SK-N-SH (cell line): ENCODE measurements at regions not wholly inside any gene's neighbourhood (a gene's known extent, or its start where the extent isn't known, plus 50 kb on each side); places are given as distances from the start of the nearest gene placed in this dataset.

Source experiments
- CTCF ChIA-PET: fragments of 300-600, 350-600 bp; formaldehyde crosslinking; extraction: SDS; loops from one replicate; lab custom pipeline; 2021; lab: Yijun Ruan, JAX
- POLR2A ChIA-PET: fragments of 350-600 bp; sonication (Branson Sonifier 250); formaldehyde crosslinking; extraction: SDS; loops from one replicate; lab custom pipeline; 2020; ENCODE audit warnings: antibody characterized with exemption, inconsistent platforms; lab: Yijun Ruan, JAX
- DNase-seq: peaks from one replicate; pipeline ENCODE4 v3.0.0; 2012
- H2AFZ ChIP-seq: fragments of 200-600 bp; sonication (generic); 2 replicates; pipeline ENCODE4 v1.8.1; 2016; ENCODE audit warnings: antibody characterized with exemption, mild to moderate bottlenecking, low read depth
- H3F3A ChIP-seq: fragments of 200-600 bp; sonication (generic); replicated peaks from 2 replicates; pipeline ENCODE3; 2016; ENCODE audit warnings: antibody characterized with exemption, mild to moderate bottlenecking; ENCODE audit not compliant: insufficient read depth
- H3K27ac ChIP-seq, 2 experiments: fragments of 200-500 bp in 1 of 2; fragments of 200-600 bp in 1 of 2; sonication (Bioruptor generic) in 1 of 2; sonication (generic), shearing (Covaris generic) in 1 of 2; 2 replicates each; pipeline versions ENCODE4 v1.5.1 to v1.6.1; 2014 to 2016; ENCODE audit warnings: low read depth in 2 of 2, inconsistent platforms in 1 of 2, low read length in 1 of 2, mild to moderate bottlenecking in 1 of 2, mixed read lengths in 1 of 2
- H3K27me3 ChIP-seq: fragments of 200-600 bp; sonication (generic), shearing (Covaris generic); 2 replicates; pipeline ENCODE4 v1.6.1; 2016; ENCODE audit warnings: mixed run types; ENCODE audit not compliant: insufficient read depth
- H3K36me3 ChIP-seq, 2 experiments: fragments of 200-500 bp in 1 of 2; fragments of 200-600 bp in 1 of 2; sonication (Bioruptor generic) in 1 of 2; sonication (generic) in 1 of 2; replicated peaks in 1 of 2; 2 replicates each; pipeline versions ENCODE3 to v1.5.1; 2014 to 2016; ENCODE audit warnings: low read length in 1 of 2, mild to moderate bottlenecking in 1 of 2; ENCODE audit not compliant: insufficient read depth in 2 of 2, control insufficient read depth in 1 of 2
- H3K4me1 ChIP-seq, 2 experiments: fragments of 200-500 bp in 1 of 2; fragments of 200-600 bp in 1 of 2; sonication (Bioruptor generic) in 1 of 2; sonication (generic), shearing (Covaris generic) in 1 of 2; 2 replicates each; pipeline versions ENCODE4 v1.5.1 to v1.6.1; 2014 to 2016; ENCODE audit warnings: low read depth in 1 of 2, low read length in 1 of 2, mixed run types in 1 of 2; ENCODE audit not compliant: insufficient read depth in 2 of 2, control insufficient read depth in 1 of 2
- H3K4me2 ChIP-seq: fragments of 200-600 bp; sonication (generic), shearing (Covaris generic); 2 replicates; pipeline ENCODE4 v1.6.1; 2017; ENCODE audit warnings: mixed run types
- H3K4me3 ChIP-seq, 2 experiments: fragments of 200-500 bp in 1 of 2; fragments of 200-600 bp in 1 of 2; sonication (Bioruptor generic) in 1 of 2; sonication (generic), shearing (Covaris generic) in 1 of 2; 2 replicates each; pipeline versions ENCODE4 v1.5.1 to v1.8.1; 2014 to 2016; ENCODE audit warnings: low read depth in 2 of 2, inconsistent platforms in 1 of 2, low read length in 1 of 2, mild to moderate bottlenecking in 1 of 2, mixed read lengths in 1 of 2, moderate library complexity in 1 of 2
- H3K79me2 ChIP-seq: fragments of 200-600 bp; sonication (generic); 2 replicates; pipeline ENCODE4 v1.8.1; 2017; ENCODE audit warnings: mild to moderate bottlenecking; ENCODE audit not compliant: insufficient read depth
- H3K9ac ChIP-seq: fragments of 200-600 bp; sonication (generic); 2 replicates; pipeline ENCODE4 v1.6.1; 2017; ENCODE audit warnings: mixed run types
- H3K9me2 ChIP-seq: fragments of 200-600 bp; sonication (generic); 2 replicates; pipeline ENCODE4 v1.6.1; 2017; ENCODE audit warnings: mixed run types
- H3K9me3 ChIP-seq: fragments of 200-600 bp; sonication (generic); 2 replicates; pipeline ENCODE4 v1.6.1; 2017; ENCODE audit warnings: mixed run types, mild to moderate bottlenecking, moderate library complexity
- H4K20me1 ChIP-seq: fragments of 200-600 bp; sonication (generic); 2 replicates; pipeline ENCODE4 v1.6.1; 2017; ENCODE audit warnings: mild to moderate bottlenecking, mixed run types; ENCODE audit not compliant: insufficient read depth
- CTCF ChIP-seq: fragments of 200-600 bp; sonication (generic); IDR thresholded peaks from 2 replicates; pipeline ENCODE4 v1.6.1; 2017; ENCODE audit warnings: antibody characterized with exemption, mild to moderate bottlenecking, moderate library complexity
- EP300 ChIP-seq, 2 experiments: IDR thresholded peaks; 2 replicates each; pipeline versions ENCODE4 v1.4.0 to v1.6.1; 2012; ENCODE audit warnings: borderline replicate concordance in 1 of 2, low read depth in 1 of 2, low read length in 1 of 2
- FOSL2 ChIP-seq: IDR thresholded peaks from 2 replicates; pipeline ENCODE4 v1.4.0; 2012; ENCODE audit warnings: low read depth, mild to moderate bottlenecking, moderate library complexity, borderline replicate concordance
- FOXJ3 ChIP-seq: sonication (generic); formaldehyde crosslinking; IDR thresholded peaks from 2 replicates; pipeline ENCODE4 v1.5.1; 2020; ENCODE audit warnings: mild to moderate bottlenecking, missing genetic modification reagents
- GABPA ChIP-seq: IDR thresholded peaks from 2 replicates; pipeline ENCODE4 v1.4.0; 2012; ENCODE audit warnings: low read depth, mild to moderate bottlenecking
- GATA2 ChIP-seq: sonication (generic); formaldehyde crosslinking; IDR thresholded peaks from 2 replicates; pipeline ENCODE4 v1.5.0; 2020; ENCODE audit warnings: mild to moderate bottlenecking, missing genetic modification reagents
- JUND ChIP-seq: IDR thresholded peaks from 2 replicates; pipeline ENCODE4 v1.4.0; 2012
- MEF2A ChIP-seq: IDR thresholded peaks from 2 replicates; pipeline ENCODE4 v1.4.0; 2012; ENCODE audit warnings: low read depth, borderline replicate concordance
- MXI1 ChIP-seq: IDR thresholded peaks from 2 replicates; pipeline ENCODE4 v1.6.1; 2012; ENCODE audit warnings: mild to moderate bottlenecking, low read depth, low read length, improper control_type of control experiment
- NFIC ChIP-seq: IDR thresholded peaks from 2 replicates; pipeline ENCODE4 v1.4.0; 2012; ENCODE audit warnings: borderline replicate concordance
- POLR2AphosphoS5 ChIP-seq: IDR thresholded peaks from 2 replicates; pipeline ENCODE4 v1.6.1; 2012; ENCODE audit warnings: low read depth, low read length
- RAD21 ChIP-seq: IDR thresholded peaks from 2 replicates; pipeline ENCODE4 v1.6.1; 2012; ENCODE audit warnings: mild to moderate bottlenecking, low read length
- RCOR1 ChIP-seq: fragments of 150-350 bp; IDR thresholded peaks from 2 replicates; pipeline ENCODE4 v1.6.1; 2017; ENCODE audit warnings: antibody characterized with exemption, low read length
- REST ChIP-seq: IDR thresholded peaks from 2 replicates; pipeline ENCODE4 v1.6.1; 2012; ENCODE audit warnings: mild to moderate bottlenecking, low read depth, low read length, moderate library complexity
- RFX5 ChIP-seq: IDR thresholded peaks from 2 replicates; pipeline ENCODE4 v1.6.1; 2012; ENCODE audit warnings: mild to moderate bottlenecking, improper control_type of control experiment, low read length
- TAF1 ChIP-seq: IDR thresholded peaks from 2 replicates; pipeline ENCODE4 v1.6.1; 2012; ENCODE audit warnings: low read depth, mild to moderate bottlenecking, low read length, moderate library complexity, borderline replicate concordance
- TCF12 ChIP-seq: IDR thresholded peaks from 2 replicates; pipeline ENCODE4 v1.4.0; 2012
- TEAD4 ChIP-seq: IDR thresholded peaks from 2 replicates; pipeline ENCODE4 v1.4.0; 2012; ENCODE audit warnings: mild to moderate bottlenecking, borderline replicate concordance; ENCODE audit not compliant: insufficient read depth
- USF1 ChIP-seq: IDR thresholded peaks from 2 replicates; pipeline ENCODE4 v1.4.0; 2012; ENCODE audit warnings: low read depth, borderline replicate concordance
- USF2 ChIP-seq: fragments of 150-350 bp; IDR thresholded peaks from 2 replicates; pipeline ENCODE4 v1.6.1; 2017; ENCODE audit warnings: antibody characterized with exemption, low read length, low read depth, borderline replicate concordance
- WGBS: methylation state at CpG from one replicate; pipeline ENCODE4 v1.1.6; 2017; ENCODE audit warnings: low lambda C conversion rate; 5-methylcytosine and 5-hydroxymethylcytosine counted together

- Histone ChIP-seq H2AFZ (no peak overlapping the region), H3F3A (no peaks in the 10 kb centered on the region), H3K36me3 (no peaks in the 10 kb centered on the region), H3K79me2 (no peaks in the 10 kb centered on the region), H3K27me3 (no peaks in the 10 kb centered on the region), H3K9ac (no peak overlapping the region), H4K20me1 (no peaks in the 10 kb centered on the region), H3K9me2 (no peaks in the 10 kb centered on the region), H3K4me2 (no peak overlapping the region), H3K4me3 (no peak overlapping the region), H3K9me3 (no peaks in the 10 kb centered on the region), H3K27ac (no peak overlapping the region), H3K4me1 (no peaks in the 10 kb centered on the region)
- 51% methylated on average over 8 of the region's 8 CpGs for WGBS
- POLR2A ChIA-PET = no interaction called here
- DNase-seq = no peak
- no peak for TF ChIP-seq USF1
- TF ChIP-seq GATA2 (CRISPR knock-in tag) = no peak
- TF ChIP-seq MXI1 = no peak
- no peak for TF ChIP-seq FOSL2
- no peak for TF ChIP-seq RAD21
- TF ChIP-seq MEF2A = no peak
- TF ChIP-seq NFIC = no peak
- TF ChIP-seq RFX5 = no peak
- TF ChIP-seq RCOR1 = no peak
- TF ChIP-seq TAF1 = no peak
- no peak for TF ChIP-seq TEAD4
- no peak for TF ChIP-seq GABPA
- TF ChIP-seq TCF12 = no peak
- TF ChIP-seq FOXJ3 (CRISPR knock-in tag) = no peak
- no peak for TF ChIP-seq REST
- TF ChIP-seq CTCF = no peak
- TF ChIP-seq EP300 (IDR thresholded peaks at IDR 0.05; ENCODE audit: borderline replicate concordance in 1 of 2, low read depth in 1 of 2, low read length in 1 of 2) = no peak
- no peak for TF ChIP-seq JUND
- TF ChIP-seq USF2 = no peak
- no peak for TF ChIP-seq POLR2AphosphoS5
- CTCF ChIA-PET = interaction anchor here (0.6 to 1.0 kb wide), 2 partner anchors 13 to 115 kb away, joined by 3 read pairs; no protein-coding TSS in a partner anchor
These were observed 314.9 kb upstream of the AUTS2 start for GRCh38 chr7:69283421-69283820.
